Heart right ventricle (tissue), 16 donors: ENCODE measurements at regions not wholly inside any gene's neighbourhood (a gene's known extent, or its start where the extent isn't known, plus 50 kb on each side); places are given as distances from the start of the nearest gene placed in this dataset.

Source experiments
- ATAC-seq, 8 donors: fragments of 200-7000 bp; cut with Tn5 transposase; one replicate each; pipeline ENCODE4 v1.9.1; 2020; ENCODE audit warnings: mild to moderate bottlenecking in 8 of 8, moderate library complexity in 8 of 8, moderate number of reproducible peaks in 1 of 8
- DNase-seq, 2 donors: peaks; one replicate each; pipeline ENCODE4 v3.0.0-alpha.2; 2020
- H3K27ac ChIP-seq, 10 donors: fragments of 200-600 bp; sonication (generic) in 2 of 10; one replicate each; pipeline versions ENCODE4 v1.5.0 to v1.8.0; 2020 to 2022; ENCODE audit warnings: mild to moderate bottlenecking in 3 of 10
- H3K27me3 ChIP-seq, 7 donors: fragments of 200-600 bp; one replicate each; pipeline ENCODE4 v1.8.0; 2021 to 2022; ENCODE audit warnings: mild to moderate bottlenecking in 2 of 7
- H3K36me3 ChIP-seq, 9 donors: fragments of 200-600 bp; sonication (generic) in 1 of 9; one replicate each; pipeline versions ENCODE4 v1.5.0 to v1.8.0; 2020 to 2022; ENCODE audit warnings: mild to moderate bottlenecking in 2 of 9
- H3K4me1 ChIP-seq, 9 donors: fragments of 200-600 bp; sonication (generic) in 1 of 9; one replicate each; pipeline versions ENCODE4 v1.5.0 to v1.8.0; 2020 to 2022; ENCODE audit warnings: mild to moderate bottlenecking in 4 of 9
- H3K4me3 ChIP-seq, 10 donors: fragments of 200-600 bp; sonication (generic) in 2 of 10; one replicate each; pipeline versions ENCODE4 v1.5.0 to v1.8.0; 2020 to 2022; ENCODE audit warnings: mild to moderate bottlenecking in 7 of 10, moderate library complexity in 2 of 10
- H3K9me3 ChIP-seq, 11 donors: fragments of 200-600 bp in 10 of 11; sonication (generic) in 2 of 11; one replicate each; pipeline versions ENCODE4 v1.5.0 to v1.8.0; 2013 to 2022; ENCODE audit warnings: mild to moderate bottlenecking in 2 of 11, control low read depth in 1 of 11, moderate library complexity in 1 of 11
- WGBS, 2 donors: extraction: QIAGEN DNeasy Blood & Tissue Kit; methylation state at CpG; one replicate each; pipeline ENCODE4 v1.1.7; 2013; ENCODE audit warnings: inconsistent platforms in 1 of 2; 5-methylcytosine and 5-hydroxymethylcytosine counted together
- intact Hi-C, 10 donors: fragments of 100-400 bp; cut with DNase I; formaldehyde crosslinking; loops; one replicate each; pipeline versions ENCODE4 v1.11.1 to v1.14.2; 2022
- TF ChIP-seq, protein P1 (sequence below), 9 donors: fragments of 200-600 bp; sonication (generic) in 2 of 9; IDR thresholded peaks; one replicate each; pipeline versions ENCODE4 v1.5.0 to v1.8.0; 2021 to 2022; ENCODE audit warnings: antibody characterized with exemption in 9 of 9, mild to moderate bottlenecking in 5 of 9, moderate library complexity in 1 of 9
- donor health status: Arrhythmogenic right ventricular cardiomyopathy.
- donor health status: ischemic (EF 13 %, LVEDD 7.1; RV severe dilation, severe dysfunction).
- donor health status: healthy with polysubstance abuse.
- donor health status: DM: no; HTN: yes; CAD: no.
- donor health status: DM: no; HTN: no; CAD: no.
- donor health status: ischemic (EF 25% LVEDD 6.9; RV normal size, moderate dysfunction).
- donor health status: ischemic (EF 25% LVEDD 5.7; RV mildly dilated, moderate dysfunction).
- donor health status: healthy.
- donor health status: DM: yes; HTN: yes; CAD: no.
- donor health status: Ischemic cardiomyopathy.
- donor health status: ischemic (EF 35%, LVEDD 5.7; RV mildly dilated, moderate dysfunction).
- donor health status: nonischemic (EF 11% LVEDD 7.7; RV severe dilation, severe dysfunction).
- donor health status: DM: yes; HTN: yes; CAD: no.
- donor health status: PGD.
- donor health status: ischemic (EF 29% LVEDD 5.4; RV normal size, mild dysfunction).
- donor health status: nonischemic (EF 23%, LVEDD 6.1; RV moderate dilation, normal function).

DNA sequence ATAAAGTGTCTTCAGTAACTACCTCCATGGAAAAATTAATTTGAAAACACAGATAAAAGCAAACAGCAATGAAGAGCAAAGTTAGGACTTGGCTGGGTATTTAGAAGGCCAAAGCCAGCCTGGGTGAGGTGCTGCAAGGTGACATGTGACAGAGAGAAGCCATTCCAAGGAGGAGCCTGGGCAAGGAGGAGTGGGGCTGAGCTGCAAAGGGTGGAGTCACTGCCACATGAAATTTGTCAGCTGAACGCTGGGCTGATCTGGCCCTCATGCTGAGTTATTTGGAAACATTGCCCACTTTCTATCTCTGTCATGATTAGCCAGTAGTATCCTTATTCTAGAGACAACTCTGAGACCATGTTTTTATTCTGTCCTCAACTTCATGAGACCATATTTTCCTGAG, 76.3 kb downstream of the PERP start:
- WGBS, 2 donors = 28 to 33% methylated on average over 1 of the region's 1 CpG
- intact Hi-C loops = no loop called here
- DNase-seq (no peak), ATAC-seq (peak in 3 of 8 donors; percentile 38 to 75 (median 69))
- no peaks in the 10 kb centered on the region for H3K27me3 ChIP-seq
- H3K9me3 ChIP-seq = no peaks in the 10 kb centered on the region
- H3K4me3 ChIP-seq = no peak overlapping the region
- TF ChIP-seq, protein P1, sequence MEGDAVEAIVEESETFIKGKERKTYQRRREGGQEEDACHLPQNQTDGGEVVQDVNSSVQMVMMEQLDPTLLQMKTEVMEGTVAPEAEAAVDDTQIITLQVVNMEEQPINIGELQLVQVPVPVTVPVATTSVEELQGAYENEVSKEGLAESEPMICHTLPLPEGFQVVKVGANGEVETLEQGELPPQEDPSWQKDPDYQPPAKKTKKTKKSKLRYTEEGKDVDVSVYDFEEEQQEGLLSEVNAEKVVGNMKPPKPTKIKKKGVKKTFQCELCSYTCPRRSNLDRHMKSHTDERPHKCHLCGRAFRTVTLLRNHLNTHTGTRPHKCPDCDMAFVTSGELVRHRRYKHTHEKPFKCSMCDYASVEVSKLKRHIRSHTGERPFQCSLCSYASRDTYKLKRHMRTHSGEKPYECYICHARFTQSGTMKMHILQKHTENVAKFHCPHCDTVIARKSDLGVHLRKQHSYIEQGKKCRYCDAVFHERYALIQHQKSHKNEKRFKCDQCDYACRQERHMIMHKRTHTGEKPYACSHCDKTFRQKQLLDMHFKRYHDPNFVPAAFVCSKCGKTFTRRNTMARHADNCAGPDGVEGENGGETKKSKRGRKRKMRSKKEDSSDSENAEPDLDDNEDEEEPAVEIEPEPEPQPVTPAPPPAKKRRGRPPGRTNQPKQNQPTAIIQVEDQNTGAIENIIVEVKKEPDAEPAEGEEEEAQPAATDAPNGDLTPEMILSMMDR (IDR thresholded peaks at IDR 0.05) = no peak
- peak overlapping the region in 4 of 10 donors; percentile 22 to 48 (median 34) for H3K27ac ChIP-seq
- H3K36me3 ChIP-seq = no peaks in the 10 kb centered on the region
- peaks cover 0 to 15% (median 0%) of the 10 kb centered on the region in 9 donors for H3K4me1 ChIP-seq

DNA sequence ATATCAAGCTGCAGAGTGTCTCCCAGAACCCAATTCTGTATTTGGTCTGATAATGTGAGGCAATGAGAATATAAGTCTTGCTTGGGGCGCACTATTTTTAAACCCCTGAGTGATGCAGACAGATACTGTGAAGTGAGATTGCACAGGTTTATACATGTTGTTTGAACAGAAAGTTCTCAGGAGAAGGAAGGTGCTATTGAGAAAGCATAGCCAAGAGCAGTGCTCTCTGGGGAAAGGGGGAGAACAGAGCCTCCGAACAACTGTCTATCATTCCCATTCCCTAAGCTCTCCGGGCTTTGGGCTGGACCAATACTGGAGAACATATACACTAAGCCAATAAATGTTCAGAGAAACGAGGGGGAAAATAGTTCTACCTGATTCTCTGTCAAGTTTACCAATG, 75.8 kb downstream of the PERP start:
- no peak for DNase-seq
- ATAC-seq = peak in 4 of 8 donors; percentile 37 to 62 (median 59)
- no peaks in the 10 kb centered on the region for H3K9me3 ChIP-seq
- H3K27ac ChIP-seq = peak overlapping the region in 4 of 10 donors; percentile 22 to 61 (median 34)
- intact Hi-C loops = no loop called here
- peaks cover 0 to 15% (median 0%) of the 10 kb centered on the region in 9 donors for H3K4me1 ChIP-seq
- WGBS, 2 donors = 50 to 55% methylated on average over 4 of the region's 4 CpGs
- H3K27me3 ChIP-seq = no peaks in the 10 kb centered on the region
- TF ChIP-seq, protein P1 (IDR thresholded peaks at IDR 0.05) = no peak
- H3K36me3 ChIP-seq = no peaks in the 10 kb centered on the region
- no peak overlapping the region for H3K4me3 ChIP-seq

DNA sequence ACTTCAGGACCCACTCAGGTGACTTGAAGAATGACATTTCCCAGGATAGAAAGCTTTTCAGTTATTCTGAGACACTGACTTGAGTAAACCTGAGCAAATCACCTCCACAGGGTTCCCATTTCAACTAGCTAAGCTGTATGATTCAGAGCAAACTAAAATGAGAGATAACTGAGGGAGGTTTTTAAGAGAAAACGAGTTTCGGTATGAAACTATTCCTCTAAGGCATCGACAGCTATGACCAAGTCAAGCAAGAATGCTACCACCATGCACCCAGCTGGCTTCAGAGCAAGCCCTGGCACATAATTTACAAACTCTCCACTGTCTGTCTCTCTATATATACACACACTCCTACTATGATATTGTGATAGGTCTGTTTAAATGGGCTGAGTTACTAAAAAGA, 75.4 kb downstream of the PERP start:
- H3K4me3 ChIP-seq = no peak overlapping the region
- DNase-seq = no peak
- peaks cover 0 to 15% (median 0%) of the 10 kb centered on the region in 9 donors for H3K4me1 ChIP-seq
- WGBS, 2 donors = 42% methylated on average over 3 of the region's 3 CpGs
- peak in 6 of 8 donors; percentile 51 to 89 (median 74) for ATAC-seq
- H3K9me3 ChIP-seq = no peaks in the 10 kb centered on the region
- H3K27me3 ChIP-seq = no peaks in the 10 kb centered on the region
- intact Hi-C loops = no loop called here
- H3K36me3 ChIP-seq = no peaks in the 10 kb centered on the region
- peak overlapping the region in 4 of 10 donors; percentile 22 to 61 (median 34) for H3K27ac ChIP-seq
- TF ChIP-seq, protein P1 (IDR thresholded peaks at IDR 0.05) = no peak

DNA sequence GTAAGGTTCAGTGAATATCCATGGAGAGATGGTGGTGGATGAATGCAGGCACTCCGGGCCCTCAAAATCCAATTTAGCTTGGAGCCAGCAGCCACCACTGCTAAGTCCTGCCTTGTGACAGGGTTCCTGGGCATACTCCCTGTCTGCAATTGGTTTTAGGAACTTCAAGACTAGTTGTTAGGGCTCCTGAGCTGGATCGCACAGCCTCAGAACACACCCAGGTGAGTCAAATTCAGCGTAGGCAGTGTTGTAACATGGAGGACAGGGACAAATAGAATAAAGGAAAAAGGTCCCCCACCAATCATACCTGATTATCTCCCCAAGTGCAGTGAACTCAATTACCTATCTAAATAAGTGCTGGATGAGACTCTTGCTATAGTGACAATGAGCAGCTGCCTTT, 74.6 kb downstream of the PERP start:
- Histone ChIP-seq H3K27me3 (no peaks in the 10 kb centered on the region), H3K36me3 (no peaks in the 10 kb centered on the region), H3K27ac (no peak overlapping the region), H3K9me3 (no peaks in the 10 kb centered on the region), H3K4me3 (no peak overlapping the region), H3K4me1 (peaks cover 0 to 15% (median 0%) of the 10 kb centered on the region in 9 donors)
- ATAC-seq = no peak
- intact Hi-C loops = no loop called here
- WGBS, 2 donors = 96 to 97% methylated on average over 3 of the region's 3 CpGs
- TF ChIP-seq, protein P1 (IDR thresholded peaks at IDR 0.05) = no peak
- no peak for DNase-seq
